Testis (tissue), 2 donors: ENCODE measurements at regions not wholly inside any gene's neighbourhood (a gene's known extent, or its start where the extent isn't known, plus 50 kb on each side); places are given as distances from the start of the nearest gene placed in this dataset.

Source experiments
- CTCF ChIP-seq, 3 experiments: fragments of 450-650 bp in 2 of 3; fragments of 200-600 bp in 1 of 3; sonication (generic) in 1 of 3; IDR thresholded peaks; one replicate each; pipeline ENCODE4 v1.5.1; 2016 to 2019; ENCODE audit warnings: antibody characterized with exemption in 3 of 3, mild to moderate bottlenecking in 2 of 3, moderate library complexity in 1 of 3
- POLR2A ChIP-seq: fragments of 450-650 bp; IDR thresholded peaks from one replicate; pipeline ENCODE4 v1.6.1; 2017; ENCODE audit warnings: antibody characterized with exemption, mild to moderate bottlenecking, moderate library complexity

GRCh38 chrX:46234775-46235174 is 310.4 kb downstream of the ZNF674 start:
- TF ChIP-seq CTCF (IDR thresholded peaks at IDR 0.05) (no peak), POLR2A (no peak)
